Prostate gland (tissue), 2 donors: ENCODE measurements at regions not wholly inside any gene's neighbourhood (a gene's known extent, or its start where the extent isn't known, plus 50 kb on each side); places are given as distances from the start of the nearest gene placed in this dataset.

Experiments
- POLR2AphosphoS5 ChIP-seq: sonication (generic); formaldehyde crosslinking; IDR thresholded peaks from one replicate; pipeline ENCODE4 v1.6.1; 2017; ENCODE audit warnings: antibody characterized with exemption
- TF ChIP-seq, protein P1 (sequence below), 4 experiments: fragments of 200-600 bp in 2 of 4; fragments of 450-650 bp in 2 of 4; sonication (generic) in 2 of 4; IDR thresholded peaks; 1 replicate in 3 of 4; 2 replicates in 1 of 4; pipeline ENCODE4 v1.5.1; 2016 to 2019; ENCODE audit warnings: antibody characterized with exemption in 4 of 4, mild to moderate bottlenecking in 2 of 4, moderate library complexity in 2 of 4

DNA sequence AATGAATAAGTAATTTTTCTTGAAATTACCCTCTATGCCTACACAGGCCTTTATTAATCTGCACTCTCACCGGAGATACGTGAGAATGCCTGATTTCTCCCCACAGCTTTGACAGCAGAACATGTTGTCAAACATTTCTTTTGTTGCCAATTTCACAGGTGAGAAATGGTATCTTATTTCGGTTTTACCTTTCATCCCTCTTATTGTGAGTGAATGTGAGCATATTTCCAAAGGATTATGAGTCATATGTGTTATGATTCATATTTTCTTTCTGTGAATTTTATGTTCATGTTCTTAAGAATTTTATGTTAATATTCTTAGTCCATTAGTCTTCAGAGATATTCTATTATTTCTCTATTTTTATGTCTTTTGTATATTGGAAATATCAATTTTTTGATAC lies 965.1 kb downstream of the CCSER2 start:
- TF ChIP-seq, protein P1, sequence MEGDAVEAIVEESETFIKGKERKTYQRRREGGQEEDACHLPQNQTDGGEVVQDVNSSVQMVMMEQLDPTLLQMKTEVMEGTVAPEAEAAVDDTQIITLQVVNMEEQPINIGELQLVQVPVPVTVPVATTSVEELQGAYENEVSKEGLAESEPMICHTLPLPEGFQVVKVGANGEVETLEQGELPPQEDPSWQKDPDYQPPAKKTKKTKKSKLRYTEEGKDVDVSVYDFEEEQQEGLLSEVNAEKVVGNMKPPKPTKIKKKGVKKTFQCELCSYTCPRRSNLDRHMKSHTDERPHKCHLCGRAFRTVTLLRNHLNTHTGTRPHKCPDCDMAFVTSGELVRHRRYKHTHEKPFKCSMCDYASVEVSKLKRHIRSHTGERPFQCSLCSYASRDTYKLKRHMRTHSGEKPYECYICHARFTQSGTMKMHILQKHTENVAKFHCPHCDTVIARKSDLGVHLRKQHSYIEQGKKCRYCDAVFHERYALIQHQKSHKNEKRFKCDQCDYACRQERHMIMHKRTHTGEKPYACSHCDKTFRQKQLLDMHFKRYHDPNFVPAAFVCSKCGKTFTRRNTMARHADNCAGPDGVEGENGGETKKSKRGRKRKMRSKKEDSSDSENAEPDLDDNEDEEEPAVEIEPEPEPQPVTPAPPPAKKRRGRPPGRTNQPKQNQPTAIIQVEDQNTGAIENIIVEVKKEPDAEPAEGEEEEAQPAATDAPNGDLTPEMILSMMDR (IDR thresholded peaks at IDR 0.05) = no peak
- TF ChIP-seq POLR2AphosphoS5 = no peak
